Neural cell (in vitro differentiated cells): ENCODE measurements at regions not wholly inside any gene's neighbourhood (a gene's known extent, or its start where the extent isn't known, plus 50 kb on each side); places are given as distances from the start of the nearest gene placed in this dataset.

Source experiments
- MXI1 ChIP-seq: fragments of 450-650 bp; conservative IDR thresholded peaks from 2 replicates; pipeline ENCODE4 v1.6.1; 2014; ENCODE audit warnings: antibody characterized with exemption, mild to moderate bottlenecking; ENCODE audit not compliant: poor library complexity, severe bottlenecking
- POLR2AphosphoS5 ChIP-seq: IDR thresholded peaks from 2 replicates; pipeline ENCODE4 v1.6.1; 2012
- TF ChIP-seq, protein P1 (sequence below): fragments of 450-650 bp; IDR thresholded peaks from 2 replicates; pipeline ENCODE4 v1.5.1; 2014; ENCODE audit warnings: antibody characterized with exemption, mild to moderate bottlenecking, moderate library complexity; ENCODE audit not compliant: poor library complexity, severe bottlenecking

DNA sequence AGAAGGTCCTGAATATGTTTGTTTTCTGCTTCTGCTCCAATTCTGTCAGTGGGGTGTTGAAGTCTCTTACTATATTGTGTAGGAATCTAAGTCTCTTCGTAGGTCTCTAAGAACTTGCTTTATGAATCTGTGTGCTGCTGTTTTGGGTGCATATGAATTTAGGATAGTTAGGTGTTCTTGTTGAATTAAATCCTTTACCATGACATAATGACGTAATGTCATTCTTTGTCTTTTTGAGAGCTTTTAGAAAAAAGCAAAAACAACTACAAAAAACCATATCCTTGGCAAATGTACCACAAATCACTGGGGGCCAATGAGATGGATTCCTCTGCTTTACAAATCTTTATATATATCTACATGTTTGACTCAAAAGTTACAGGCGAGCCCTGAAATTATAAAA, 576.1 kb downstream of the CDH18 start:
- TF ChIP-seq MXI1 = no peak
- TF ChIP-seq, protein P1, sequence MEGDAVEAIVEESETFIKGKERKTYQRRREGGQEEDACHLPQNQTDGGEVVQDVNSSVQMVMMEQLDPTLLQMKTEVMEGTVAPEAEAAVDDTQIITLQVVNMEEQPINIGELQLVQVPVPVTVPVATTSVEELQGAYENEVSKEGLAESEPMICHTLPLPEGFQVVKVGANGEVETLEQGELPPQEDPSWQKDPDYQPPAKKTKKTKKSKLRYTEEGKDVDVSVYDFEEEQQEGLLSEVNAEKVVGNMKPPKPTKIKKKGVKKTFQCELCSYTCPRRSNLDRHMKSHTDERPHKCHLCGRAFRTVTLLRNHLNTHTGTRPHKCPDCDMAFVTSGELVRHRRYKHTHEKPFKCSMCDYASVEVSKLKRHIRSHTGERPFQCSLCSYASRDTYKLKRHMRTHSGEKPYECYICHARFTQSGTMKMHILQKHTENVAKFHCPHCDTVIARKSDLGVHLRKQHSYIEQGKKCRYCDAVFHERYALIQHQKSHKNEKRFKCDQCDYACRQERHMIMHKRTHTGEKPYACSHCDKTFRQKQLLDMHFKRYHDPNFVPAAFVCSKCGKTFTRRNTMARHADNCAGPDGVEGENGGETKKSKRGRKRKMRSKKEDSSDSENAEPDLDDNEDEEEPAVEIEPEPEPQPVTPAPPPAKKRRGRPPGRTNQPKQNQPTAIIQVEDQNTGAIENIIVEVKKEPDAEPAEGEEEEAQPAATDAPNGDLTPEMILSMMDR = no peak
- TF ChIP-seq POLR2AphosphoS5 = no peak
